GM20431 (cell line): ENCODE measurements at regions not wholly inside any gene's neighbourhood (a gene's known extent, or its start where the extent isn't known, plus 50 kb on each side); places are given as distances from the start of the nearest gene placed in this dataset.

ENCODE experiments used
- in situ Hi-C: fragments of 300-500 bp; cut with MseI, MboI; formaldehyde crosslinking; loops from one replicate; pipeline ENCODE4 v1.15.0; 2020; ENCODE audit warnings: low sequenced_read_pairs; ENCODE audit not compliant: unreplicated experiment

GRCh38 chr1:56240400-56240799 is 339.0 kb downstream of the PLPP3 start:
- in situ Hi-C loops: no loop called here

- in situ Hi-C loops: no loop called here
These were observed 341.8 kb downstream of the PLPP3 start for GRCh38 chr1:56237491-56238064.

- in situ Hi-C loops: no loop called here
These were observed 342.7 kb downstream of the PLPP3 start for GRCh38 chr1:56236688-56237087.

GRCh38 chr1:56235909-56236510 is 343.4 kb downstream of the PLPP3 start:
- in situ Hi-C loops: no loop called here

- in situ Hi-C loops: no loop called here
These were observed 350.2 kb downstream of the PLPP3 start for GRCh38 chr1:56229186-56229585.

GRCh38 chr1:56227886-56228285 is 351.5 kb downstream of the PLPP3 start:
- in situ Hi-C loops: no loop called here

- in situ Hi-C loops: no loop called here
These were observed 352.0 kb downstream of the PLPP3 start for GRCh38 chr1:56227401-56227800.

GRCh38 chr1:56225964-56226815 is 353.2 kb downstream of the PLPP3 start:
- in situ Hi-C loops: no loop called here

- in situ Hi-C loops: no loop called here
These were observed 355.4 kb downstream of the PLPP3 start for GRCh38 chr1:56223968-56224367.

- in situ Hi-C loops: no loop called here
These were observed 356.3 kb downstream of the PLPP3 start for GRCh38 chr1:56222914-56223540.

- in situ Hi-C loops: no loop called here
These were observed 359.3 kb downstream of the PLPP3 start for GRCh38 chr1:56220021-56220420.

- in situ Hi-C loops: no loop called here
These were observed 361.3 kb downstream of the PLPP3 start for GRCh38 chr1:56218023-56218422.

- in situ Hi-C loops: no loop called here
These were observed 363.1 kb downstream of the PLPP3 start for GRCh38 chr1:56216218-56216617.

- in situ Hi-C loops: no loop called here
These were observed 363.6 kb downstream of the PLPP3 start for GRCh38 chr1:56215771-56216170.

- in situ Hi-C loops: no loop called here
These were observed 364.3 kb downstream of the PLPP3 start for GRCh38 chr1:56215086-56215485.

- in situ Hi-C loops: no loop called here
These were observed 366.3 kb downstream of the PLPP3 start for GRCh38 chr1:56213068-56213467.

GRCh38 chr1:56212143-56212542 is 367.2 kb downstream of the PLPP3 start:
- in situ Hi-C loops: no loop called here

- in situ Hi-C loops: no loop called here
These were observed 373.0 kb downstream of the PLPP3 start for GRCh38 chr1:56206391-56206790.

GRCh38 chr1:56204206-56204605 is 375.2 kb downstream of the PLPP3 start:
- in situ Hi-C loops: no loop called here

GRCh38 chr1:56202796-56203492 is 376.4 kb downstream of the PLPP3 start:
- in situ Hi-C loops: no loop called here
